K562 (cell line): ENCODE measurements at regions not wholly inside any gene's neighbourhood (a gene's known extent, or its start where the extent isn't known, plus 50 kb on each side); places are given as distances from the start of the nearest gene placed in this dataset.

Experiments used
- BCOR ChIP-seq: fragments of 450-650 bp; IDR thresholded peaks from 2 replicates; pipeline ENCODE4 v1.6.1; 2016
- BHLHE40 ChIP-seq: IDR thresholded peaks from 2 replicates; pipeline ENCODE4 v1.6.1; 2011; ENCODE audit warnings: low read length, improper control_type of control experiment
- CHD1 ChIP-seq: fragments of 200-600 bp; sonication (generic); IDR thresholded peaks from one replicate; pipeline ENCODE4 v1.6.1; 2012; ENCODE audit warnings: mild to moderate bottlenecking, moderate library complexity, low read length, inconsistent platforms
- NBN ChIP-seq: fragments of 450-650 bp; IDR thresholded peaks from 2 replicates; pipeline ENCODE4 v1.6.1; 2016; ENCODE audit warnings: low read depth, mild to moderate bottlenecking
- REST ChIP-seq, 2 experiments: fragments of 450-650 bp; formaldehyde crosslinking in 1 of 2; IDR thresholded peaks; 2 replicates each; pipeline versions ENCODE4 v1.4.0 to v1.6.1; 2014 to 2020; ENCODE audit warnings: mild to moderate bottlenecking in 2 of 2, borderline replicate concordance in 1 of 2, low read depth in 1 of 2
- TRIM24 ChIP-seq, 2 experiments: fragments of 450-650 bp; IDR thresholded peaks; 2 replicates each; pipeline ENCODE4 v1.6.1; 2016
- ZNF280B ChIP-seq: fragments of 250-450 bp; sonication (Bioruptor Pico); IDR thresholded peaks from 2 replicates; pipeline ENCODE4 v1.5.1; 2021; ENCODE audit warnings: mild to moderate bottlenecking
- TF ChIP-seq, protein P1 (sequence below): IDR thresholded peaks from 2 replicates; pipeline ENCODE4 v1.6.1; 2016; ENCODE audit warnings: missing genetic modification characterization, missing compliant biosample characterization

DNA sequence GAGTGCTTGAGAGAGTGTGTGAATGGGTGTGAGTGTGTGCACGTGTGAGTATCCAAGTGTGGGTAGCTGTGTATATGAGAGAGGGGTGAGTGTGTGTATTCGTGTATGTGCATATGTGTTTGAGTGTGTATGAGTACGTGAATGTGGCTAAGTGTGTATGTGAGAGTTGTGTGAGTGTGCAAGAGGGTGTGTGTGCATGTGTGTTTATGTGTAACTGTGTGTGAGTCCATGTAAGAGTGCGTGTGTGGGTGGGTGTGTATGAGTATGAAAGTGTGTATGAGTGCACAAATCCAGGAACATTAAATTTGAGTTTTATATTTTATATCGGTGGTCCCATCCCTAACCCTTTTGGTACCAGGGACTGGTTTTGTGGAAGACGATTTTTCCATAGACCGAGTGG, 156.4 kb downstream of the TENT4A start (continued):
- no peak for TF ChIP-seq REST (IDR thresholded peaks at IDR 0.05; ENCODE audit: borderline replicate concordance)
- no peak for TF ChIP-seq REST (CRISPR knock-in tag; IDR thresholded peaks at IDR 0.05; ENCODE audit: low read depth)
- TF ChIP-seq BCOR, result no peak
- no peak for TF ChIP-seq BHLHE40
- no peak for TF ChIP-seq CHD1
- no peak for TF ChIP-seq TRIM24 (IDR thresholded peaks at IDR 0.05)
- TF ChIP-seq, protein P1, sequence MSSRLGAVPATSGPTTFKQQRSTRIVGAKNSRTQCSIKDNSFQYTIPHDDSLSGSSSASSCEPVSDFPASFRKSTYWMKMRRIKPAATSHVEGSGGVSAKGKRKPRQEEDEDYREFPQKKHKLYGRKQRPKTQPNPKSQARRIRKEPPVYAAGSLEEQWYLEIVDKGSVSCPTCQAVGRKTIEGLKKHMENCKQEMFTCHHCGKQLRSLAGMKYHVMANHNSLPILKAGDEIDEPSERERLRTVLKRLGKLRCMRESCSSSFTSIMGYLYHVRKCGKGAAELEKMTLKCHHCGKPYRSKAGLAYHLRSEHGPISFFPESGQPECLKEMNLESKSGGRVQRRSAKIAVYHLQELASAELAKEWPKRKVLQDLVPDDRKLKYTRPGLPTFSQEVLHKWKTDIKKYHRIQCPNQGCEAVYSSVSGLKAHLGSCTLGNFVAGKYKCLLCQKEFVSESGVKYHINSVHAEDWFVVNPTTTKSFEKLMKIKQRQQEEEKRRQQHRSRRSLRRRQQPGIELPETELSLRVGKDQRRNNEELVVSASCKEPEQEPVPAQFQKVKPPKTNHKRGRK (tag), result no peak
- no peak for TF ChIP-seq ZNF280B
- TF ChIP-seq NBN, result no peak
- TF ChIP-seq, all 486 proteins: peak for 0
